Adrenal gland (tissue), 9 donors: ENCODE measurements at regions not wholly inside any gene's neighbourhood (a gene's known extent, or its start where the extent isn't known, plus 50 kb on each side); places are given as distances from the start of the nearest gene placed in this dataset.

ENCODE experiments used
- DNase-seq, 7 donors: peaks; one replicate each; pipeline ENCODE4 v3.0.0-alpha.2; 2019 to 2020
- H3K27ac ChIP-seq, 5 donors: fragments of 200-600 bp; sonication (generic) in 4 of 5; 1 replicate in 3 of 5; 2 replicates in 2 of 5; pipeline versions ENCODE4 v1.5.1 to v1.8.0; 2016 to 2020; ENCODE audit warnings: mild to moderate bottlenecking in 1 of 5
- H3K27me3 ChIP-seq: fragments of 200-600 bp; 2 replicates; pipeline ENCODE4 v1.8.0; 2021
- H3K36me3 ChIP-seq, 2 donors: fragments of 200-600 bp; replicated peaks in 1 of 2; 1 replicate in 1 of 2; 2 replicates in 1 of 2; pipeline versions ENCODE4 v1.5.1 to v1.8.0; 2018 to 2022
- H3K4me1 ChIP-seq, 2 donors: fragments of 200-600 bp; replicated peaks in 1 of 2; 1 replicate in 1 of 2; 2 replicates in 1 of 2; pipeline versions ENCODE4 v1.5.1 to v1.8.0; 2018 to 2021
- H3K4me3 ChIP-seq, 4 donors: fragments of 200-600 bp; sonication (generic) in 3 of 4; one replicate each; pipeline ENCODE4 v1.5.1; 2016 to 2018
- H3K9me3 ChIP-seq, 3 donors: fragments of 200-600 bp; sonication (generic) in 1 of 3; replicated peaks in 1 of 3; 1 replicate in 2 of 3; 2 replicates in 1 of 3; pipeline versions ENCODE4 v1.5.1 to v1.8.0; 2016 to 2021
- CTCF ChIP-seq, 6 experiments: fragments of 450-650 bp in 4 of 6; fragments of 200-600 bp in 2 of 6; sonication (generic) in 1 of 6; IDR thresholded peaks; 1 replicate in 5 of 6; 2 replicates in 1 of 6; pipeline versions ENCODE4 v1.5.1 to v1.8.0; 2016 to 2021; ENCODE audit warnings: antibody characterized with exemption in 6 of 6, mild to moderate bottlenecking in 2 of 6, moderate library complexity in 1 of 6
- POLR2A ChIP-seq, 2 donors: fragments of 450-650 bp; IDR thresholded peaks; one replicate each; pipeline ENCODE4 v1.6.1; 2017; ENCODE audit warnings: antibody characterized with exemption in 2 of 2, mild to moderate bottlenecking in 2 of 2, moderate library complexity in 1 of 2
- WGBS, 4 donors: extraction: QIAGEN DNeasy Blood & Tissue Kit in 2 of 4; methylation state at CpG; one replicate each; pipeline versions ENCODE4 v1.1.5 to v1.1.7; 2013 to 2017; 5-methylcytosine and 5-hydroxymethylcytosine counted together
- intact Hi-C, 2 donors: fragments of 100-400 bp; cut with DNase I; formaldehyde crosslinking; loops; one replicate each; pipeline versions ENCODE4 v1.14.1 to v1.15.0; 2022 to 2023
- donor health status: healthy with polysubstance abuse.
- donor health status: Bipolar disorder and iron deficiency.
- donor health status: DM: yes; HTN: yes; CAD: no.
- donor health status: DM: no; HTN: no; CAD: no.
- donor health status: DM: no; HTN: no; CAD: no.

- no peak overlapping the region for H3K27ac ChIP-seq
- no peak overlapping the region for H3K4me3 ChIP-seq
- intact Hi-C loops: loop anchor here (10.0 kb wide), 4 partner anchors 114 to 816 kb away; partner anchors contain the start of gene CYP26B1 (in 1 of the 2)
- H3K27me3 ChIP-seq: no peaks in the 10 kb centered on the region
- H3K36me3 ChIP-seq: no peaks in the 10 kb centered on the region
- H3K9me3 ChIP-seq: no peaks in the 10 kb centered on the region
- TF ChIP-seq CTCF (IDR thresholded peaks at IDR 0.05) (no peak), POLR2A (IDR thresholded peaks at IDR 0.05) (no peak)
- H3K4me1 ChIP-seq: no peaks in the 10 kb centered on the region
- DNase-seq: peak in 2 of 7 donors; percentile 7 to 35
- 92 to 96% (median 93%) methylated on average over 11 of the region's 11 CpGs for WGBS, 4 donors
Observed at GRCh38 chr2:71928734-71929481, 218.8 kb downstream of the CYP26B1 start.

- 94 to 99% (median 95%) methylated on average over 10 of the region's 10 CpGs for WGBS, 4 donors
- no peaks in the 10 kb centered on the region for H3K4me1 ChIP-seq
- no peak overlapping the region for H3K27ac ChIP-seq
- no peaks in the 10 kb centered on the region for H3K36me3 ChIP-seq
- no peaks in the 10 kb centered on the region for H3K9me3 ChIP-seq
- DNase-seq: peak in 1 of 7 donors; percentile 29
- H3K4me3 ChIP-seq: no peak overlapping the region
- intact Hi-C loops: loop anchor here (10.0 kb wide), 4 partner anchors 113 to 817 kb away; partner anchors contain the start of gene CYP26B1 (in 1 of the 2)
- no peak for TF ChIP-seq POLR2A (IDR thresholded peaks at IDR 0.05)
- TF ChIP-seq CTCF (IDR thresholded peaks at IDR 0.05): no peak
- H3K27me3 ChIP-seq: no peaks in the 10 kb centered on the region
Observed at GRCh38 chr2:71927757-71928715, 219.6 kb downstream of the CYP26B1 start.

DNA sequence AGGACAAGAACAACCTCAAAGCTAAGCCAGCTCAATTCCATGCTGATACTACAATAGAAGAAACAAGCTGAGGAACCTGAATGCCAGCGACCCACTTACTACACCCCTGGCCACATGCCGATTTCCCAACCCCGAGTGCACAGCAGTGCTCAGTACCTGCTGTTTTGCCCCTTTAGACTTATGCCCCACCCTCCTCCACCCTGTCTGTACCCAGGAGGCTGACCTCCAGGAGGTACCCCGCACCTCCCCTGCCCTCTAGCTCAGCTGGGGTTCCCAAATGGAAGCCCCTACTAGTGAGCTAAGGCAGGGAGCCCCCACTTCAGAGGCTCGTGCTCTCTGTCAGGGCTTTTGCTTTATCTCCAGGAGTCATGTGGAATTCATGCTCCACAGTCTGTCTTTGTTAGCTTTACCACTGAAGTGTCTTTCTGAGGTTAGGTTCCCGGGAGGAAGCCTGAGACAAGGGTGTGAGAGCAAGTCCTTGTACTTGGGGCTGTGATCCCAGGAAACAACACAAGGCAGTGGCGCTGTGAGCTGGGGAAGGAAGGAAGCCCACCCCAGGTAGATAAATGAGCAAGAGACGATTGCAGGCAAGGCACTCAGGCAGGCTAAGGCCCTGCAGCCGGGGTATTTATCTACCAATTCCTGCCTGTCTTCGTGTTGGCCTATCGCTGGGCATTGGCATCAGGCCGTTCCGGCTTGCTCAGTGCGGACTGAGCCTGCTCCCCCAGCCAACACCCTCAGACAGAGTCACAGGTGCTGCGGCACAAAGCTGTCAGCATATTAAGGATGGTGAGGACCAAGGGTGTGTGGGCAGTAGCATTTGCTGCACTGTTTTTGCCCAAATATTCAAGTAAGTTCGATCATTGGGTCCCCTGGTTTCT is 220.5 kb downstream of the CYP26B1 start:
- 93 to 96% (median 94%) methylated on average over 11 to 16 of the region's 16 CpGs for WGBS, 4 donors

More for the DNA sequence above, 220.5 kb downstream of the CYP26B1 start:
- no peaks in the 10 kb centered on the region for H3K36me3 ChIP-seq
- TF ChIP-seq CTCF (IDR thresholded peaks at IDR 0.05) (no peak), POLR2A (IDR thresholded peaks at IDR 0.05) (no peak)
- H3K9me3 ChIP-seq: no peaks in the 10 kb centered on the region
- no peaks in the 10 kb centered on the region for H3K27me3 ChIP-seq
- H3K27ac ChIP-seq: no peak overlapping the region
- H3K4me3 ChIP-seq: no peak overlapping the region
- H3K4me1 ChIP-seq: no peaks in the 10 kb centered on the region
- intact Hi-C loops: loop anchor here (10.0 kb wide), 4 partner anchors 112 to 818 kb away; partner anchors contain the start of gene CYP26B1 (in 1 of the 2)
- DNase-seq: peak in 2 of 7 donors; percentile 6 to 18
